ENCODE measurements at regions not wholly inside any gene's neighbourhood (a gene's known extent, or its start where the extent isn't known, plus 50 kb on each side); places are given as distances from the start of the nearest gene placed in this dataset.

- no peak for DNase-seq (ENCODE audit: low read depth)
These were observed 708.1 kb downstream of the MRPL39 start for GRCh38 chr21:24899138-24899537.

- DNase-seq (ENCODE audit: low read depth), result no peak
These were observed 709.4 kb downstream of the MRPL39 start for GRCh38 chr21:24897883-24898282.

- DNase-seq (ENCODE audit: low read depth), result no peak
These were observed 710.6 kb downstream of the MRPL39 start for GRCh38 chr21:24896735-24897124.

- DNase-seq (ENCODE audit: low read depth), result peak; percentile 34
These were observed 711.2 kb downstream of the MRPL39 start for GRCh38 chr21:24895885-24896734.

GRCh38 chr21:24894324-24894723 is 713.0 kb downstream of the MRPL39 start:
- DNase-seq (ENCODE audit: low read depth), result no peak

- DNase-seq (ENCODE audit: low read depth), result no peak
These were observed 717.3 kb downstream of the MRPL39 start for GRCh38 chr21:24890021-24890420.

- no peak for DNase-seq (ENCODE audit: low read depth)
These were observed 725.8 kb downstream of the MRPL39 start for GRCh38 chr21:24881506-24881905.

- DNase-seq (ENCODE audit: low read depth), result no peak
These were observed 736.6 kb downstream of the MRPL39 start for GRCh38 chr21:24870633-24871032.

- DNase-seq (ENCODE audit: low read depth), result no peak
These were observed 737.4 kb downstream of the MRPL39 start for GRCh38 chr21:24869862-24870261.

GRCh38 chr21:24868117-24868516 is 739.2 kb downstream of the MRPL39 start:
- no peak for DNase-seq (ENCODE audit: low read depth)

GRCh38 chr21:24861471-24861870 is 745.8 kb downstream of the MRPL39 start:
- DNase-seq (ENCODE audit: low read depth), result no peak

GRCh38 chr21:24856326-24856725 is 751.0 kb downstream of the MRPL39 start:
- no peak for DNase-seq (ENCODE audit: low read depth)

- peak; percentile 7 for DNase-seq (ENCODE audit: low read depth)
These were observed 754.6 kb downstream of the MRPL39 start for GRCh38 chr21:24852610-24853195.

- DNase-seq (ENCODE audit: low read depth), result no peak
These were observed 757.2 kb downstream of the MRPL39 start for GRCh38 chr21:24850121-24850520.

- no peak for DNase-seq (ENCODE audit: low read depth)
These were observed 762.6 kb downstream of the MRPL39 start for GRCh38 chr21:24844671-24845070.

GRCh38 chr21:24840287-24840686 is 767.0 kb downstream of the MRPL39 start:
- no peak for DNase-seq (ENCODE audit: low read depth)

- DNase-seq (ENCODE audit: low read depth), result no peak
These were observed 774.3 kb downstream of the MRPL39 start for GRCh38 chr21:24832961-24833360.

GRCh38 chr21:24829397-24829796 is 777.9 kb downstream of the MRPL39 start:
- no peak for DNase-seq (ENCODE audit: low read depth)

- no peak for DNase-seq (ENCODE audit: low read depth)
These were observed 780.5 kb downstream of the MRPL39 start for GRCh38 chr21:24826822-24827221.

- no peak for DNase-seq (ENCODE audit: low read depth)
These were observed 781.9 kb downstream of the MRPL39 start for GRCh38 chr21:24825348-24825747.

- DNase-seq (ENCODE audit: low read depth), result no peak
These were observed 783.1 kb downstream of the MRPL39 start for GRCh38 chr21:24824209-24824608.

GRCh38 chr21:24823247-24823646 is 784.0 kb downstream of the MRPL39 start:
- DNase-seq (ENCODE audit: low read depth), result no peak

GRCh38 chr21:24785033-24785432 is 822.2 kb downstream of the MRPL39 start:
- no peak for DNase-seq (ENCODE audit: low read depth)
